ENCODE measurements at regions not wholly inside any gene's neighbourhood (a gene's known extent, or its start where the extent isn't known, plus 50 kb on each side); places are given as distances from the start of the nearest gene placed in this dataset.

GRCh38 chr13:78319101-78319627, 284.2 kb downstream of the POU4F1 start:
- H3K4me3 ChIP-seq (ENCODE audit: low read depth, low read length), result no peak overlapping the region
- TF ChIP-seq CTCF (IDR thresholded peaks at IDR 0.05; ENCODE audit: borderline replicate concordance, insufficient read depth, low read depth, low read length), result no peak

GRCh38 chr13:78317030-78317429, 286.3 kb downstream of the POU4F1 start:
- H3K4me3 ChIP-seq (ENCODE audit: low read depth, low read length), result no peak overlapping the region
- TF ChIP-seq CTCF (IDR thresholded peaks at IDR 0.05; ENCODE audit: borderline replicate concordance, insufficient read depth, low read depth, low read length), result peak; percentile 31; the same call in 1 of the 2 replicates

- TF ChIP-seq CTCF (IDR thresholded peaks at IDR 0.05; ENCODE audit: borderline replicate concordance, insufficient read depth, low read depth, low read length), result no peak
- no peak overlapping the region for H3K4me3 ChIP-seq (ENCODE audit: low read depth, low read length)
These were observed 293.7 kb downstream of the POU4F1 start for GRCh38 chr13:78309497-78310180.

- H3K4me3 ChIP-seq (ENCODE audit: low read depth, low read length), result no peak overlapping the region
- no peak for TF ChIP-seq CTCF (IDR thresholded peaks at IDR 0.05; ENCODE audit: borderline replicate concordance, insufficient read depth, low read depth, low read length)
These were observed 296.7 kb downstream of the POU4F1 start for GRCh38 chr13:78306519-78307206.

DNA sequence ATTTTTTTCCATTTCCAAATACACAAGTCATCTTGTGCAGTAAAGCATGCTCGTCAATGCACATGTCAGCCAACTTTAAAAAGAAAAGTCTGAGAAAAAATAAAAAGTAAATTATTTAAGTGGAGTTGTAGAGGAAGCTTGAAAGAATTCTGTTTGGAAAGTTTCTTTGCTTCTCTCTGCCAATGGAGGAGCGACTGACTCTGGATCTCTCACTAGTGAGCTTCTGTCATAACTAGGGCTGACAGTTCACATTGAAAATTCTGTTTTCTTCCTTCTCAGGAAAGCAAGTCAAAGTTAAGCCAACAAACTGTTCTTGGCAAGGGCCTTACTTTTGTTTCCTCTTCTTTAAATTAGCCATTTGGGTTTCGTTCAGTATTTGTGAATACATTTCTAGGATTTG, 298.2 kb downstream of the POU4F1 start:
- TF ChIP-seq CTCF (IDR thresholded peaks at IDR 0.05; ENCODE audit: borderline replicate concordance, insufficient read depth, low read depth, low read length), result no peak
- no peak overlapping the region for H3K4me3 ChIP-seq (ENCODE audit: low read depth, low read length)

DNA sequence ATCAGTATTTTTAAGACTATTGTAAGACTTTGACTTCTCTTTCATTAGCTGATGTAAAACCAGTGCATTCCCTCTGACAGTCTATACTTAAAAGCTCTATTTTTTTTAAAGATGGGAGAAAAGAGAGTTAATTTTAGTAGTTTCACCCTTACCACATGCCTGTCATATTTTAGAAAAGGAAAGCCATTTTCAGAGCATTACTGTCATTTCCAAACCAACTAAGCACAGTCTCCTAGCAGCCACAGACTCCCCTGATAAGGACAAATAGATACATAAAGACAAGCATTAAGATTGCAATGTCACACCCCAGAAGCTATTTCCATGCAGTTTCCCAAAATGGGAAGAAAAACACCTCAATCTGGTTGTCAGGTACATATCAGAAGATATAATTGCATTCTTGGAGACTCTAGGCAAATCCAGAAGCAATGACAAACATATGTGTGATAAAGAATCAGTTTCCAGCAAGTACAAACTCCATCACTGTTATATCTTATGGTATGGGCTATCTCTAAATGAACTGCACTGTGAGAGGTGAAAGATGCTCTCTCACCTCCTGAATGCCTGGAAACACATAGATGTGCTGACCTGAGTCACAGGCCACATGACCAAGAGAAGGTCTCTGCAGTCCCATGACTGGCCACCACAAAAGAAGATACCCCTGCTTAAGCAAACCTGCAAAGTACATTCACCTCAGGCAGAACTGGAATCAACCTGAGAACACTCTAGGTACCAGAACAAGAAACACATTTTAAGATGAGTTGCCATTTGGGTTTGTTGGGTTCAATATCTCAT, 303.3 kb downstream of the POU4F1 start:
- TF ChIP-seq CTCF (IDR thresholded peaks at IDR 0.05; ENCODE audit: borderline replicate concordance, insufficient read depth, low read depth, low read length), result no peak
- H3K4me3 ChIP-seq (ENCODE audit: low read depth, low read length), result no peak overlapping the region
